Mononuclear cell (primary cell): ENCODE measurements at regions not wholly inside any gene's neighbourhood (a gene's known extent, or its start where the extent isn't known, plus 50 kb on each side); places are given as distances from the start of the nearest gene placed in this dataset.
"Not testable (repeated sequence)": the region's sequence is repeated elsewhere in the genome, so short reads cannot be mapped to it uniquely, and the experiment has no call there.

Experiments used
- H3K27me3 ChIP-seq: 2 replicates; pipeline ENCODE4 v1.6.0; 2011; ENCODE audit warnings: low read length, control low read depth; ENCODE audit not compliant: insufficient read depth
- H3K4me1 ChIP-seq: 2 replicates; pipeline ENCODE4 v1.5.1; 2011; ENCODE audit warnings: mild to moderate bottlenecking, low read length, control low read depth; ENCODE audit not compliant: insufficient read depth
- H3K4me3 ChIP-seq: 2 replicates; pipeline ENCODE4 v1.5.1; 2011; ENCODE audit warnings: mild to moderate bottlenecking, low read length, moderate library complexity
- H3K9me3 ChIP-seq: 2 replicates; pipeline ENCODE4 v1.5.1; 2011; ENCODE audit warnings: low read depth, mild to moderate bottlenecking, control low read depth, low read length

DNA sequence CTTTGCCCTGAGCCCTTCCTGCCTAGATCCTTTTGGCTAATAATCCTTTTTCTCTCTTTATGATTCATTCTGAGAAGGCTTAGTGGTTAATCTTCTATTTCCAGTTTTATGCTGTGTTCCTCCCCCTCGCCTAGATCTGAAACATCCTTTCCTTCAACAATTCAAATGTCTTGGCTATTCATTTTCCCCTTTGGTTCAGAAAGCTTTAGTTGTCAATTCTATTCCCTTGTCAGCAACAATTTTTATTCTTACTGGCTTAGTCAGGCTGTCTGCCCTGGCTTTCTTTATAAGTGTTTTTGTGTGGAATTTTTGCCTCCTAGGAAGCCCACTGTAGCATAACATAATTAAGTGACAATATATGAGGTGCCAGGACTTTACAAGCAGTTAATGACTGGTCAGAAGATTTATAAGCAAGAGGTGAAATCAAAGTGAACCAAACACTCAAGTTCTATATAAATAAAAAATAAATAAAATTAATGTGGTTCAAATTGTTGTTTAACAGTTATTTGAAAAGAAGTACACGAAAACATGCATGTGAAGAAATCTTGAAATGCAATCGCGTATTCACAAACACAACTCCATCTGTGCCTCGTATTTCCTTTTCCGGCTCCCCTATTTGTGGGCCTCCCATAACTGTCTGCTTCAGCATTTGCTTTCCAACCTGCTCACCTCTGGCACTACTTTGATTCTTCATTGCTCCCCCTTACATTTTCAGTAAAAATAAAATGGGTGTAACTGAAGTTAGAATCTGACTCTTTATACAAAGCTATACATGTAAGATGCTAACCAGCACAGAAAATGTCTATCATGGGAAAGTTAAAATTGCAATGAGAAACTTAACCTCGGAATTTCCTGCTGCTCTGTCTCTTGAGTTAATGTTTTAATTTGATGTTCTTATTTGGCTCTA, 235.4 kb downstream of the SPRY1 start:
- Histone ChIP-seq H3K4me1 (no peaks in the 10 kb centered on the region), H3K4me3 (no peak overlapping the region), H3K9me3 (no peaks in the 10 kb centered on the region), H3K27me3 (no peaks in the 10 kb centered on the region)

DNA sequence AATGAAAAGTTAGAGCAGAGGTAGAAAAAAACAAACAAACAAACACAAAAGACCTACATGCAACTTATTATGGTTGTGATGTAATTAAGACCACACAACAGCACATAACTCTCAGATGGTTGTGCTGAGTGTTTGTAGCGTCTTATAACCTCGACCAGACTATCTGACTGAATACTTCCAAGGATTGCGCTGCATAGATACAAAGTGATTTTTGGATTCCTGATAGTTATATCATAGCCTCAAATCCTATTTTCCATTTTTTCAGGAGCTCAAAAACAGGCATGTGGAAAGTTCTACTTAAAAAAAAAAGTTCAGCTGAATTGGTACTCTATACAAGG, 236.1 kb downstream of the SPRY1 start:
- Histone ChIP-seq H3K4me3 (no peak overlapping the region), H3K9me3 (no peaks in the 10 kb centered on the region), H3K27me3 (no peaks in the 10 kb centered on the region), H3K4me1 (no peaks in the 10 kb centered on the region)

DNA sequence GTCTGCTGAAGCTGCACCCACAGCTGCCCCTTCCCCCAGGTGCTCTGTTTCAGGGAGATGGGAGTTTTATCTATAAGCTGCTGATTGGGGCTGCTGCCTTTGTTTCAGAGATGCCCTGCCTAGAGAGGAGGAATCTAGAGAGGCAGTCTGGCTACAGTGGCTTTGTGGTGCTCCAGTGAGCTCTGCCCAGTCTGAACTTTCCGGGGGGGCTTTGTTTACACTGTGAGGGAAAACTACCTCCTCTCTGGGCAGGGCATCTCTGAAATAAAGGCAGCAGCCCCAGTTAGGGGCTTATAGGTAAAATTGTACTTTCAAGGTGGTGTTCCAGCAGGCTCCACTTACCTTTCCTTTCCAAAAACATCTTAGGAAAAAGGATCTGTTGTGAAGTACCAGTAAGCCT, 242.2 kb downstream of the SPRY1 start:
- H3K4me1 ChIP-seq = no peaks in the 10 kb centered on the region
- no peaks in the 10 kb centered on the region for H3K27me3 ChIP-seq
- H3K9me3 ChIP-seq = no peaks in the 10 kb centered on the region
- no peak overlapping the region for H3K4me3 ChIP-seq

DNA sequence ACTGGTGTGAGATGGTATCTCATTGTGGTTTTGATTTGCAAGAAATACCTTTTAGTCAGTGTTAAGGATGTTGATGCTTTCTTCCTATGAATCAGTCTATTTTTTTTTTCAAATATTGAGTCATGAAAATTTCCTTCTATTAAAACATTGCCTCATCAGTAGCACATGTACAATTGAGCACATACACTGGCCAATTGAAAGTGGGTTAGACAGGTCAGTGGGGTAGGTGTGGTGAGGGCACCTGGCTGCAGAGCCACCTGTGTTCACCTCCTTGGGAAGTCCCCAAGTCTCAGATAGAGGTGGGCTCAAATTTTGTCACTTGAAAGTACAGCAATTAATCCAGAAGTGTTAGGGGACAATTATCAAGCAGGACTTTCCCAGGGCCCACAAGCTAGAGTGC, 243.7 kb downstream of the SPRY1 start:
- H3K4me3 ChIP-seq = no peak overlapping the region
- no peaks in the 10 kb centered on the region for H3K27me3 ChIP-seq
- H3K4me1 ChIP-seq = no peaks in the 10 kb centered on the region
- H3K9me3 ChIP-seq = no peaks in the 10 kb centered on the region

DNA sequence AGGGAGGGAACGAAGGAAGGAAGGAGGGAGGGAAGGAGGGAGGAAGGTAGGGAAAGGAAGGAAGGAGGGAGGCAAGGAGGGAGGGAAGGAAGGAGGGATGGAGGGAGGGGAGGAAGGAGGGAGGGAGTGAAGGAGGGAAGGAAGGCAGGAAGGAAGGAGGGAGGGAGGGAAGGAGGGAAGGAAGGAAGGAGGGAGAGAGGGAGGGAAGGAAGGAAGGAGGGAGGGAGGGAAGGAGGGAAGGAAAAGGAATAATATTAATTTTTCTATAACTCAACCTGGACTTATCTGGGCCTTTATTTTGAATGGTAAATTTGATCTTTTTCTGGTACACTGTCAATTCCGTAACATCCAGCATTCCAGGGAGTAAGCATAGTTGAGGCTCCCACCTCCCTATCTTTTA, 244.2 kb downstream of the SPRY1 start:
- H3K9me3 ChIP-seq = no peaks in the 10 kb centered on the region
- no peaks in the 10 kb centered on the region for H3K27me3 ChIP-seq
- no peak overlapping the region for H3K4me3 ChIP-seq
- no peaks in the 10 kb centered on the region for H3K4me1 ChIP-seq

DNA sequence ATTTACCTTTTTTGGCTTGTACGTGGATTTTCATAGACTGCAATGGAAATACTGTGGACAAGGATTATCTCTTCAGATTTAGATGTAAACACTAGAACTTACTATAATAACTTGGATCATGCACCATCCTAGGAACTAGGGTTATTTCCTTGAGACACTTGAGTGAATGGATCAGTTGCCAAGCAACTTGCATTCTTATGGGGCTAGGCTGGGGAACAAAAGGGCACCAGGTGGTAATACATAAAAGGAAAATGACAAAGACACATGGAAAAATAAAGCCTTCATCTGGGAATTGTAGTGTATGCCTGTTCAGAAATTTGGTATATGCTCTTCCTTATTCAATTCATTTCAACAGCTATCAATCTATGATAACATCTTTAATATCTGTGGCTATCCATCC, 247.1 kb downstream of the SPRY1 start:
- Histone ChIP-seq H3K4me1 (no peaks in the 10 kb centered on the region), H3K9me3 (no peaks in the 10 kb centered on the region), H3K4me3 (no peak overlapping the region)

DNA sequence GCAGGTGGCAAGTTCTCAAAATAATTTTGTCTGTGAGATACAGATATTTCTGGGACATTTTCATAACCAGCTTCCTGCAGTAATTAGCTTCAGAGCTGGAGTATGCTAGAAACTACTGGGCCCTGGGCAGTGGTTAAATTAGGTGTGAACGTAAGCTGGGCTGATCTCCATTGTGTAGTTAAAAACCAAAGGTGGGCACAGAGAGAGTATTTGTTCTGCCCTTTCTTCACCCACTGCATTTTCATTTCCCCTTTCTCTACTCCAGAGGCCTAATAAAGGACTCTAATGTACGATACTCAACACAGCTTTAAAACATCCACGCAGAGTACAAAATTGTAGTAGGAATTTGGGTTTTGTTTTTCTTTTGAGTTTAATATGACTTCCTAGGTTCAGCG, 252.7 kb downstream of the SPRY1 start:
- H3K4me3 ChIP-seq = no peak overlapping the region
- H3K4me1 ChIP-seq = no peaks in the 10 kb centered on the region
- no peaks in the 10 kb centered on the region for H3K27me3 ChIP-seq
- H3K9me3 ChIP-seq = no peaks in the 10 kb centered on the region

More for the DNA sequence above, 247.1 kb downstream of the SPRY1 start:
- no peaks in the 10 kb centered on the region for H3K27me3 ChIP-seq

DNA sequence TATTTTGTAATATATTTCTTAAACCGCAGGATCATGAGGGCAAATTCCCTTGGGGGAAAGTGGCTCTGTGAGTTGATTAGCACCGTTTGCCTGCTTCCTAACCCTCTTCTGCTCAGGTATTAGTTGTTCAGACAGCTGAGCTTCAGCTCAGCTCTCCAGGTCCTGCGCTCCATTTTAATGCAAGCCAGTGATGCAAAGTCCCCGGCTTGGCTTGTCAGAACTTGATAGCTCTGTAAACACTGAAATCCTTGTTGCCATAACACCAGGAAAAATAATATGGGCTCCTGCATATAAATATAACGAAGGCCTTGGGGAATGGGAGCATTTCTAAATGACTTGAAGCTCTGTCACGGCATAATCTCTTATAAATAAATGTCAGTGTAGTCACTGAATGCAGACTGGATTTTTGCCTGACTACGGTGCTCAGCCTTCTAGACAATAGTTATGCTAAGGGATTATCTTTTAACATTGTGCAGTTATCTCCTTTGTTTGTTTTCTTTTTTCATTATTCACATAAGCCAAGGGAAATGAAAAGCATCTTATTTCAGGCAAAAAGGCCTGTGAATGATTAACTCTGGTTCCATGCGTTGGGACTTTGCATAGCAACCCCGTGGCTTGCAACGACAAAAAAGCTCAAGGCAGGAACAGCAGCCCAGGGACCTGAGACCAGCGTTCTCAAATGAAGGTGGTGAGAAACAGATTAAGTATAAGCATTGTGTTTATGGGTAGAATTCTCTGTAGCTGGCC, 253.2 kb downstream of the SPRY1 start:
- H3K4me3 ChIP-seq = no peak overlapping the region
- no peaks in the 10 kb centered on the region for H3K4me1 ChIP-seq
- H3K9me3 ChIP-seq = no peaks in the 10 kb centered on the region
- H3K27me3 ChIP-seq = no peaks in the 10 kb centered on the region

DNA sequence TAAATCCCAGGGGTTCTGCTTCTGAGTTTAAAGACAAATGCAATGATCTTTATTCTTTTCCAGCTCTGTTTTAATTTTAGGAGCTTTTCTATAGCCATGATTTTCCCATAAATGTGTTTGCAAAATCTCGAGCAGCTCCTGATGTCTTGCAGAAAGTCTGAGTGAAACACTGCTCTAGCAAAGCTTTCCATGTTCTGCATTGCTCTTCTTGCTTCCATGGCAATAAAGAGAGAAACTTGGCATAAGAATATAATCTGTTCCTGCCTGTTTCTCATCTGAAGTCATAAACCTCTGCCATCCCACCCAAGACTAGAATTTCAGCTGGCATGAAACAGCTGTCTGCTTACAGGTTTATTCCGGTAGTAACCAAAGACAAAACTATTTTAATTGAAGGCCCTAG, 254.5 kb downstream of the SPRY1 start:
- Histone ChIP-seq H3K27me3 (no peaks in the 10 kb centered on the region), H3K4me1 (no peaks in the 10 kb centered on the region), H3K9me3 (no peaks in the 10 kb centered on the region), H3K4me3 (no peak overlapping the region)

DNA sequence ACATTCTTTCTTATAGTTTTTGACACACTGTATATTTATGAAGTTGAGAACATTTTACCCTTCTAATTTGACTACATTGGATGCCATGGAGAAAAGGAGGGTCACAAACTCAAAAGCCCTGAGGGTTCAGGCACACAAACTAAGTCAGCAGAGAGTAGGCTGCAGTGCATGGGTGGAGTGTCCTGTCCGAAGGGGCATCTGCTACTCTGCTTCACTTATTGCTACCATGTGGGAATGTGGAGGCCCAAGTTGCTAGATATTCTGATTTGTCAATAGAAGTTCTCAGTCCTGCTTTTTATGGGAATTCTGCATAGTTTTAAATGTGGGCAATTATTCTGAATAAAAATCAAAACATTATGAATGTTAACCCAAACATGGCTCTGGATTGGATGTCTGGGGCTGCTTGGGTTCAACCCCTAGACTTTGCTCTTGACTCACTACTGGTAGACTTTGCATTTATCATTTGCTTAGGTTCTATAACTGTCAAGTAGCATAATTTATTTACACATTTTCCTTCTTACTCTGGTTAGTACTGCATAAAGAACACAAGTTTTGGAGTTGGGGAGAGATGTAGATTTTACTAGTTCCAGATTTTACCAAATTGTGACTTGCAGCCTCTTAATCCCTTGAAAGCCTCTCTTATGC, 255.1 kb downstream of the SPRY1 start:
- no peak overlapping the region for H3K4me3 ChIP-seq
- H3K27me3 ChIP-seq = no peaks in the 10 kb centered on the region

DNA sequence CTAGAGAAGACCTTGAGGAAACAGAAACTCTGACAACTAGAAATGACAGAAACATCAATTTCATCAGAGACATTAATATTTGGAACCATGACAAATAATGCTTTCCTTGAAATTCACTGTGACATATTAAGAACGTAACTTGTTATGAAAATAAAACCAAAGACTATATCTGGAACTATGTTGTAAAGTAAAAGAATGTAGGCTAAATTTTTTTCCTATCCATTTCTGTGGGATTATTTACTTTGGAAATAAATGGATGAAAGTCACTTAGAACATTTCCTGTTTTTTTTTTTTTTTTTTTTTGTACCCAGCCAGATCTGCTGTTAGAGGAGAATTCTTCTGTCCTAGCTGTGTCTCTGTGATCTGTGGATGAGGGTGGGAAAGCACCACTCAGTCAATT, 255.9 kb downstream of the SPRY1 start:
- H3K4me1 ChIP-seq = no peaks in the 10 kb centered on the region
- no peaks in the 10 kb centered on the region for H3K9me3 ChIP-seq
- no peaks in the 10 kb centered on the region for H3K27me3 ChIP-seq
- H3K4me3 ChIP-seq = no peak overlapping the region

More for the DNA sequence above, 255.1 kb downstream of the SPRY1 start:
- H3K9me3 ChIP-seq = no peaks in the 10 kb centered on the region
- H3K4me1 ChIP-seq = no peaks in the 10 kb centered on the region

DNA sequence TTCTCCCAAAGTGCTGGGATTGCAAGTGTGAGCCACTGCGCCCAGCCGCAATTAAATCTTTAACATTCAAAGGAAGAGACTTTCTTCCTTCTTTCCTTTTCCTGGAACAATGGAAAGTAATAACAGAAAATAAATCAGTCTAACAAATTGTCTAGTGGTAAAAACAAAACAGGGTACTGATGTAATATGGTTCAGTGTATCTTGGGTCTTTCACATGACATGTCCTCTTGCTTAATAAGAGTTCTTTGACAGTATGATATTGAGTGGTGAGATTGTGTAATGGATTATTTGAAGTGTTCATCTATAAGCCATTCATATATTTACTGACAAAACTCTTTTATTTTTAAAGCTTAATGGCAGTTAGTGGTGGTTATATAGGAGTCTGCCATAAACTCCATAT, 256.6 kb downstream of the SPRY1 start:
- Histone ChIP-seq H3K4me1 (no peaks in the 10 kb centered on the region), H3K27me3 (no peaks in the 10 kb centered on the region), H3K4me3 (no peak overlapping the region), H3K9me3 (no peaks in the 10 kb centered on the region)

DNA sequence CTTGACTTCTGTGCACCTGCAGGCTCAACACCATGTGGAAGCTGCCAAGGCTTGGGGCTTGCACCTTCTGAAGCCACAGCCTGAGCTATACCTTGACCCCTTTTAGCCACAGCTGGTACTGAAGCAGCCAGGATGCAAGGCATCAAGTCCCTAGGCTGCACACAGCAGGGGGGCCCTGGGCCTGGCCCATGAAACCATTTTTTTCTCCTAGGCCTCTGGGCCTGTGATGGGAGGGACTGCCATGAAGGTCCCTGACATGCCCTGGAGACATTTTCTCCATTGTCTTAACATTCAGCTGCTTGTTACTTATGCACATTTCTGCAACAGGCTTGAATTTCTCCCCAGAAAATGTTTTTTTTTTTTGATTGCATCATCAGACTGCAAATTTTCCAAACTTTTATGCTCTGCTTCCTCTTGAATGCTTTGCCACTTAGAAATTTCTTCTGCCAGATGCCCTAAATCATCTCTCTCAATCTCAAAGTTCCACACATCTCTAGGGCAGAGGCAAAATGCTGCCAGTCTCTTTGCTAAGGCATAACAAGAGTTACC, 260.2 kb downstream of the SPRY1 start:
- H3K27me3 ChIP-seq, H3K4me1 ChIP-seq, H3K4me3 ChIP-seq, H3K9me3 ChIP-seq: not testable (repeated sequence)

DNA sequence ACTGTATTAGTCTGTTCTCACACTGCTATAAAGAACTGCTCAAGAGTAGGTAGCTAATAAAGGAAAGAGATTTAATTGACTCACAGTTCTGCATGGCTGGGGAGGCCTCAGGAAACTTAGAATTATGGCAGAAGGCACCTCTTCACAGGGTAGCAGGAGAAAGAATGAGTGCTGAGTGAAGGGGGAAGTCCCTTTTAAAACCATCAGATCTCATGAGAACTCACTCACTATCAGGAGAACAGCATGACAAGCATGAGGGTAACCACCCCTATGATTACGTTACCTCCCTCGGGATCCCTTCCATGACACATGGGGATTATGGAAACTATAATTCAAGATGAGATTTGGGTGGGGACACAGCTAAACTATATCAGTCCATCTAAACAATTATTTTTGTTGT, 261.0 kb downstream of the SPRY1 start:
- not testable (repeated sequence) for H3K4me3 ChIP-seq, H3K27me3 ChIP-seq, H3K4me1 ChIP-seq, H3K9me3 ChIP-seq

DNA sequence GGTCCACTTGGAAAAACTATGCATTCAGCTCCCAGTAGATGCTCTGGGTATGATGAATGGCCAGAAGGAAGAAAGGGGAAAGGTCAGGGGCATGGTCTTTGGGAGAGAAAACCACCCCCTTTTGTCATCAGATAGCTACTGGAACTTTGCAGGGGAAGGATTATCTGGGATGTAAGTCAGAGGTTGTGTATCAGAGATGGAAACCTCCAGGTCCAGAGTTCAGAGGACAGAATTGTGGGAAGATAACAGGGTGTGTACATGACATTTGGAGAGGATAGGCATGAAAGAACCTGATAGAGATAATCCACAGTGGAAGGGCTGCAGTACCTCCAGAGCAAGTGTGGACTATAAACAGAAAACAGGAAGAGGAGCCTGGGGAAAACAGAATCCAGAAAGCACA, 262.7 kb downstream of the SPRY1 start:
- H3K27me3 ChIP-seq = no peaks in the 10 kb centered on the region
- H3K9me3 ChIP-seq = no peaks in the 10 kb centered on the region
- no peaks in the 10 kb centered on the region for H3K4me1 ChIP-seq
- no peak overlapping the region for H3K4me3 ChIP-seq
